H1 (cell line): ENCODE measurements at regions not wholly inside any gene's neighbourhood (a gene's known extent, or its start where the extent isn't known, plus 50 kb on each side); places are given as distances from the start of the nearest gene placed in this dataset.

ENCODE experiments used
- CTCF ChIA-PET: fragments of 300-600 bp; sonication (Branson Sonifier 250); formaldehyde crosslinking; loops from one replicate; lab custom pipeline; 2021; ENCODE audit not compliant: partially characterized antibody; lab: Charles Lee
- POLR2A ChIA-PET: fragments of 300-600 bp; sonication (Branson Sonifier 250); formaldehyde crosslinking; loops from one replicate; lab custom pipeline; 2021; ENCODE audit warnings: inconsistent platforms; ENCODE audit not compliant: partially characterized antibody; lab: Charles Lee
- DNase-seq, 2 experiments: peaks; one replicate each; pipeline versions ENCODE4 v3.0.0 to v3.0.0-alpha.2; 2010 to 2022; ENCODE audit warnings: low spot score in 2 of 2, low read depth in 1 of 2, mixed read lengths in 1 of 2
- FAIRE-seq: peaks from 2 replicates; lab custom pipeline; 2011; peaks lifted over from hg19 to GRCh38; lab: Jason Lieb, UNC
- H2AFZ ChIP-seq: 2 replicates; pipeline ENCODE4 v1.8.1; 2012; ENCODE audit warnings: low read length, inconsistent platforms
- H2AK5ac ChIP-seq: 2 replicates; pipeline ENCODE4 v1.6.1; 2013; ENCODE audit warnings: low read depth, low read length
- H2BK120ac ChIP-seq: replicated peaks from 2 replicates; pipeline ENCODE3; 2013; ENCODE audit warnings: low read depth, low read length, inconsistent platforms
- H2BK12ac ChIP-seq: 2 replicates; pipeline ENCODE4 v1.6.1; 2013; ENCODE audit warnings: low read depth, low read length
- H2BK15ac ChIP-seq: 2 replicates; pipeline ENCODE4 v1.6.1; 2013; ENCODE audit warnings: low read length
- H2BK20ac ChIP-seq: 2 replicates; pipeline ENCODE4 v1.6.1; 2013; ENCODE audit warnings: low read length
- H2BK5ac ChIP-seq: 2 replicates; pipeline ENCODE4 v1.6.1; 2013; ENCODE audit warnings: low read depth, low read length
- H3K14ac ChIP-seq: 2 replicates; pipeline ENCODE4 v1.6.1; 2013; ENCODE audit warnings: inconsistent platforms; ENCODE audit not compliant: insufficient read length
- H3K18ac ChIP-seq: 2 replicates; pipeline ENCODE4 v1.6.1; 2013; ENCODE audit warnings: low read length; ENCODE audit errors: extremely low read depth
- H3K23ac ChIP-seq: 2 replicates; pipeline ENCODE4 v1.6.1; 2013; ENCODE audit warnings: inconsistent platforms; ENCODE audit not compliant: insufficient read length
- H3K23me2 ChIP-seq: 2 replicates; pipeline ENCODE4 v1.6.1; 2013; ENCODE audit warnings: low read depth, low read length
- H3K27ac ChIP-seq: 2 replicates; pipeline ENCODE4 v1.6.1; 2011; ENCODE audit warnings: low read depth, low read length, inconsistent platforms
- H3K27me3 ChIP-seq, 4 experiments: replicated peaks in 1 of 4; 1 replicate in 1 of 4; 2 replicates in 3 of 4; pipeline versions ENCODE4 v1.6.1 to v1.8.1; 2011 to 2013; ENCODE audit warnings: low read length in 3 of 4, mild to moderate bottlenecking in 3 of 4, inconsistent platforms in 2 of 4, mixed read lengths in 2 of 4, moderate library complexity in 1 of 4; ENCODE audit not compliant: control insufficient read depth in 3 of 4, insufficient read depth in 3 of 4; ENCODE audit errors: extremely low read depth in 1 of 4
- H3K36me3 ChIP-seq, 4 experiments: 2 replicates each; pipeline versions ENCODE4 v1.6.1 to v1.8.1; 2011 to 2013; ENCODE audit warnings: mild to moderate bottlenecking in 4 of 4, low read length in 3 of 4, moderate library complexity in 2 of 4, control low read depth in 1 of 4, inconsistent platforms in 1 of 4; ENCODE audit not compliant: insufficient read depth in 4 of 4, control insufficient read depth in 2 of 4
- H3K4ac ChIP-seq: replicated peaks from 2 replicates; pipeline ENCODE3; 2013; ENCODE audit warnings: low read length, low read depth, mixed read lengths, inconsistent platforms; ENCODE audit not compliant: insufficient read length
- H3K4me1 ChIP-seq, 4 experiments: replicated peaks in 1 of 4; 1 replicate in 1 of 4; 2 replicates in 3 of 4; pipeline versions ENCODE4 v1.6.1 to v1.8.1; 2011 to 2013; ENCODE audit warnings: low read length in 3 of 4, inconsistent platforms in 2 of 4, mixed read lengths in 1 of 4; ENCODE audit not compliant: insufficient read depth in 4 of 4, control insufficient read depth in 3 of 4
- H3K4me2 ChIP-seq, 2 experiments: 2 replicates each; pipeline versions ENCODE4 v1.6.1 to v1.8.1; 2011 to 2013; ENCODE audit warnings: low read depth in 2 of 2, low read length in 2 of 2, control low read depth in 1 of 2, inconsistent platforms in 1 of 2, mild to moderate bottlenecking in 1 of 2; ENCODE audit not compliant: insufficient read depth in 1 of 2
- H3K4me3 ChIP-seq, 4 experiments: fragments of 200-600, 300-600 bp in 1 of 4; sonication (generic), shearing (Covaris generic), sonication (Bioruptor Twin) in 1 of 4; 2 replicates each; pipeline versions ENCODE4 v1.5.1 to v1.8.1; 2011 to 2016; ENCODE audit warnings: low read length in 4 of 4, low read depth in 3 of 4, control low read depth in 2 of 4, inconsistent platforms in 2 of 4, mild to moderate bottlenecking in 2 of 4, mixed read lengths in 1 of 4, moderate library complexity in 1 of 4; ENCODE audit not compliant: insufficient read depth in 2 of 4; ENCODE audit errors: extremely low read depth in 1 of 4
- H3K56ac ChIP-seq: replicated peaks from 2 replicates; pipeline ENCODE3; 2013; ENCODE audit warnings: low read depth, mild to moderate bottlenecking, mixed read lengths, low read length, inconsistent platforms; ENCODE audit not compliant: insufficient read length
- H3K79me1 ChIP-seq: 2 replicates; pipeline ENCODE4 v1.6.1; 2013; ENCODE audit warnings: low read depth, low read length, control low read depth
- H3K79me2 ChIP-seq, 2 experiments: 2 replicates each; pipeline versions ENCODE4 v1.6.1 to v1.8.1; 2012 to 2013; ENCODE audit warnings: low read length in 2 of 2, mild to moderate bottlenecking in 2 of 2, inconsistent platforms in 1 of 2; ENCODE audit not compliant: insufficient read depth in 2 of 2, control insufficient read depth in 1 of 2
- H3K9ac ChIP-seq, 4 experiments: replicated peaks in 1 of 4; 1 replicate in 1 of 4; 2 replicates in 3 of 4; pipeline versions ENCODE4 v1.6.1 to v1.8.1; 2011 to 2013; ENCODE audit warnings: low read depth in 3 of 4, low read length in 3 of 4, control low read depth in 2 of 4, mild to moderate bottlenecking in 2 of 4, moderate library complexity in 2 of 4, inconsistent platforms in 1 of 4; ENCODE audit errors: extremely low read depth in 1 of 4
- H3K9me3 ChIP-seq, 2 experiments: 2 replicates each; pipeline versions ENCODE4 v1.6.1 to v1.8.1; 2012 to 2013; ENCODE audit warnings: mild to moderate bottlenecking in 2 of 2, moderate library complexity in 2 of 2, control low read depth in 1 of 2, inconsistent platforms in 1 of 2, low read depth in 1 of 2, low read length in 1 of 2, mixed read lengths in 1 of 2; ENCODE audit not compliant: insufficient read depth in 2 of 2
- H4K20me1 ChIP-seq, 2 experiments: replicated peaks in 1 of 2; 2 replicates each; pipeline versions ENCODE3 to v1.8.1; 2011 to 2013; ENCODE audit warnings: inconsistent platforms in 2 of 2, low read length in 2 of 2, mild to moderate bottlenecking in 1 of 2; ENCODE audit not compliant: insufficient read depth in 2 of 2, control insufficient read depth in 1 of 2
- H4K5ac ChIP-seq: 2 replicates; pipeline ENCODE4 v1.6.1; 2013; ENCODE audit warnings: low read length, low read depth, mixed read lengths, inconsistent platforms; ENCODE audit not compliant: insufficient read length
- H4K8ac ChIP-seq: 2 replicates; pipeline ENCODE4 v1.8.0; 2013; ENCODE audit warnings: mild to moderate bottlenecking, moderate library complexity, low read length, inconsistent platforms; ENCODE audit not compliant: insufficient read depth; ENCODE audit errors: extremely low read depth
- H4K91ac ChIP-seq: replicated peaks from 2 replicates; pipeline ENCODE3; 2013; ENCODE audit warnings: low read length, mixed read lengths, inconsistent platforms; ENCODE audit not compliant: insufficient read length
- ATF2 ChIP-seq: IDR thresholded peaks from 2 replicates; pipeline ENCODE4 v1.6.1; 2012; ENCODE audit warnings: low read length, inconsistent platforms
- BACH1 ChIP-seq: IDR thresholded peaks from 2 replicates; pipeline ENCODE4 v1.6.1; 2012; ENCODE audit warnings: low read length, improper control_type of control experiment
- EGR1 ChIP-seq: IDR thresholded peaks from 2 replicates; pipeline ENCODE4 v1.6.1; 2011; ENCODE audit warnings: low read depth, low read length, borderline replicate concordance
- GABPA ChIP-seq: IDR thresholded peaks from 2 replicates; pipeline ENCODE4 v1.6.1; 2011; ENCODE audit warnings: mild to moderate bottlenecking, low read length, moderate library complexity, borderline replicate concordance; ENCODE audit not compliant: insufficient read depth
- HDAC2 ChIP-seq, 2 experiments: fragments of 300-600 bp in 1 of 2; sonication (generic) in 1 of 2; IDR thresholded peaks; 2 replicates each; pipeline ENCODE4 v1.6.1; 2011 to 2012; ENCODE audit warnings: low read depth in 2 of 2, low read length in 2 of 2, mild to moderate bottlenecking in 2 of 2, moderate library complexity in 2 of 2, borderline replicate concordance in 1 of 2, inconsistent platforms in 1 of 2
- JUN ChIP-seq: IDR thresholded peaks from 2 replicates; pipeline ENCODE4 v1.6.1; 2011; ENCODE audit warnings: low read depth, mild to moderate bottlenecking, improper control_type of control experiment, low read length
- KDM1A ChIP-seq: fragments of 200-600, 300-600 bp; sonication (generic); IDR thresholded peaks from 2 replicates; pipeline ENCODE4 v1.7.1; 2016; ENCODE audit warnings: mild to moderate bottlenecking, low read length, borderline replicate concordance
- KDM5A ChIP-seq: fragments of 200-600 bp; IDR thresholded peaks from 2 replicates; pipeline ENCODE4 v1.7.1; 2012; ENCODE audit warnings: mild to moderate bottlenecking, low read length, inconsistent platforms, mixed read lengths
- SIRT6 ChIP-seq: IDR thresholded peaks from one replicate; pipeline ENCODE4 v1.7.1; 2012; ENCODE audit warnings: low read length, inconsistent platforms
- SP1 ChIP-seq: IDR thresholded peaks from 2 replicates; pipeline ENCODE4 v1.6.1; 2011; ENCODE audit warnings: low read depth, low read length
- WGBS, 2 experiments: shearing (Covaris generic) in 1 of 2; methylation state at CpG; one replicate each; pipeline versions ENCODE4 v1.1.6 to v1.1.7; 2013 to 2015; ENCODE audit warnings: low lambda C conversion rate in 2 of 2, mixed read lengths in 2 of 2, inconsistent platforms in 1 of 2, low coverage in 1 of 2, missing lambda C conversion rate in 1 of 2; ENCODE audit not compliant: insufficient replicate concordance in 2 of 2, insufficient coverage in 1 of 2, insufficient read length in 1 of 2; ENCODE audit errors: extremely low coverage in 1 of 2, missing lambda C conversion rate in 1 of 2; 5-methylcytosine and 5-hydroxymethylcytosine counted together

- WGBS, 2 experiments, result 100% methylated on average over 3 of the region's 3 CpGs; no CpG with 5 or more reads in 1 of the 2 experiments
- Histone ChIP-seq H3K23ac (no peak overlapping the region), H3K27ac (no peak overlapping the region), H3K4me3 (no peak overlapping the region), H3K18ac (no peak overlapping the region), H3K79me1 (no peaks in the 10 kb centered on the region), H2AFZ (no peak overlapping the region), H3K14ac (no peak overlapping the region), H3K27me3 (no peaks in the 10 kb centered on the region), H2BK12ac (no peak overlapping the region), H4K20me1 (no peaks in the 10 kb centered on the region), H3K4me1 (no peaks in the 10 kb centered on the region), H4K8ac (no peak overlapping the region), H3K9ac (no peak overlapping the region), H3K56ac (no peak overlapping the region), H4K5ac (no peak overlapping the region), H3K4me2 (no peak overlapping the region), H3K23me2 (no peaks in the 10 kb centered on the region), H2BK15ac (no peak overlapping the region), H3K9me3 (no peaks in the 10 kb centered on the region), H2BK120ac (no peak overlapping the region), H2BK20ac (no peak overlapping the region), H2BK5ac (no peak overlapping the region), H3K4ac (no peak overlapping the region), H2AK5ac (no peak overlapping the region), H3K79me2 (no peaks in the 10 kb centered on the region), H3K36me3 (no peaks in the 10 kb centered on the region), H4K91ac (no peak overlapping the region)
- TF ChIP-seq KDM1A, result no peak
- TF ChIP-seq KDM5A, result no peak
- TF ChIP-seq SIRT6, result no peak
- no peak for TF ChIP-seq JUN
- TF ChIP-seq ATF2, result no peak
- TF ChIP-seq EGR1, result no peak
- no peak for TF ChIP-seq BACH1
- TF ChIP-seq GABPA, result no peak
- no peak for TF ChIP-seq SP1
- no peak for TF ChIP-seq HDAC2 (IDR thresholded peaks at IDR 0.05; ENCODE audit: borderline replicate concordance in 1 of 2, low read depth in 2 of 2, low read length in 2 of 2)
- ChIA-PET CTCF (no interaction called here), POLR2A (no interaction called here)
- DNase-seq (no peak), FAIRE-seq (no peak)
Observed at GRCh38 chr6:71460933-71461332, 172.3 kb downstream of the OGFRL1 start.
